CD4-positive, alpha-beta T cell (primary cell): ENCODE measurements at regions not wholly inside any gene's neighbourhood (a gene's known extent, or its start where the extent isn't known, plus 50 kb on each side); places are given as distances from the start of the nearest gene placed in this dataset.

Experiments
- ATAC-seq: fragments of 200-7000 bp; cut with Tn5 transposase; one replicate; pipeline ENCODE4 v1.10.0; 2022; ENCODE audit warnings: mild to moderate bottlenecking; ENCODE audit not compliant: poor library complexity
- CTCF ChIA-PET: fragments of 350-600 bp; sonication (Branson Sonifier 250); formaldehyde crosslinking; loops from one replicate; lab custom pipeline; 2021; ENCODE audit warnings: antibody characterized with exemption, inconsistent platforms; lab: Charles Lee
- POLR2A ChIA-PET: fragments of 350-600 bp; sonication (Branson Sonifier 250); formaldehyde crosslinking; loops from one replicate; lab custom pipeline; 2021; ENCODE audit warnings: antibody characterized with exemption, inconsistent platforms; lab: Charles Lee
- DNase-seq, 14 experiments: peaks; one replicate each; pipeline ENCODE4 v3.0.0-alpha.2; 2013 to 2020; ENCODE audit warnings: mixed read lengths in 2 of 14
- H3K27ac ChIP-seq, 2 donors: one replicate each; pipeline versions ENCODE4 v1.5.1 to v1.7.0; 2013; ENCODE audit warnings: low read length in 2 of 2, low read depth in 1 of 2, mild to moderate bottlenecking in 1 of 2
- H3K27me3 ChIP-seq, 2 experiments: 1 replicate in 1 of 2; 2 replicates in 1 of 2; pipeline versions ENCODE4 v1.6.1 to v1.7.0; 2013; ENCODE audit warnings: low read length in 2 of 2, control low read depth in 1 of 2, mild to moderate bottlenecking in 1 of 2, moderate library complexity in 1 of 2; ENCODE audit not compliant: insufficient read depth in 2 of 2, control insufficient read depth in 1 of 2
- H3K36me3 ChIP-seq: one replicate; pipeline ENCODE4 v1.6.1; 2013; ENCODE audit warnings: low read length, control low read depth; ENCODE audit not compliant: insufficient read depth
- H3K4me1 ChIP-seq: one replicate; pipeline ENCODE4 v1.6.1; 2013; ENCODE audit warnings: low read length, control low read depth; ENCODE audit not compliant: insufficient read depth
- H3K4me3 ChIP-seq: one replicate; pipeline ENCODE4 v1.5.1; 2013; ENCODE audit warnings: mild to moderate bottlenecking, low read length, moderate library complexity
- H3K9me3 ChIP-seq, 2 experiments: 1 replicate in 1 of 2; 2 replicates in 1 of 2; pipeline versions ENCODE4 v1.6.1 to v1.7.0; 2013; ENCODE audit warnings: low read length in 2 of 2, mild to moderate bottlenecking in 2 of 2, control low read depth in 1 of 2, moderate library complexity in 1 of 2; ENCODE audit not compliant: control insufficient read depth in 1 of 2, insufficient read depth in 1 of 2
- H3K27ac Mint-ChIP-seq: one replicate; pipeline ENCODE4 v1.8.0; 2020; ENCODE audit warnings: mixed read lengths
- H3K27me3 Mint-ChIP-seq: one replicate; pipeline ENCODE4 v1.8.0; 2021; ENCODE audit warnings: mixed read lengths
- H3K36me3 Mint-ChIP-seq: one replicate; pipeline ENCODE4 v1.8.0; 2021; ENCODE audit warnings: low read depth, mixed read lengths
- H3K4me1 Mint-ChIP-seq: one replicate; pipeline ENCODE4 v1.8.0; 2021; ENCODE audit warnings: low read depth, mixed read lengths
- H3K4me3 Mint-ChIP-seq: one replicate; pipeline ENCODE4 v1.8.0; 2020; ENCODE audit warnings: mild to moderate bottlenecking, mixed read lengths
- H3K9me3 Mint-ChIP-seq: one replicate; pipeline ENCODE4 v1.8.0; 2020; ENCODE audit warnings: mixed read lengths
- CTCF ChIP-seq: fragments of 200-600 bp; IDR thresholded peaks from one replicate; pipeline ENCODE4 v1.8.0; 2022; ENCODE audit warnings: antibody characterized with exemption, mild to moderate bottlenecking
- intact Hi-C, 2 experiments: fragments of 100-400 bp; cut with DNase I in 1 of 2; cut with micrococcal nuclease in 1 of 2; formaldehyde crosslinking; loops; one replicate each; pipeline versions ENCODE4 v1.15.1 to v1.9.0; 2023 to 2025; cut with DNase I, micrococcal nuclease

DNA sequence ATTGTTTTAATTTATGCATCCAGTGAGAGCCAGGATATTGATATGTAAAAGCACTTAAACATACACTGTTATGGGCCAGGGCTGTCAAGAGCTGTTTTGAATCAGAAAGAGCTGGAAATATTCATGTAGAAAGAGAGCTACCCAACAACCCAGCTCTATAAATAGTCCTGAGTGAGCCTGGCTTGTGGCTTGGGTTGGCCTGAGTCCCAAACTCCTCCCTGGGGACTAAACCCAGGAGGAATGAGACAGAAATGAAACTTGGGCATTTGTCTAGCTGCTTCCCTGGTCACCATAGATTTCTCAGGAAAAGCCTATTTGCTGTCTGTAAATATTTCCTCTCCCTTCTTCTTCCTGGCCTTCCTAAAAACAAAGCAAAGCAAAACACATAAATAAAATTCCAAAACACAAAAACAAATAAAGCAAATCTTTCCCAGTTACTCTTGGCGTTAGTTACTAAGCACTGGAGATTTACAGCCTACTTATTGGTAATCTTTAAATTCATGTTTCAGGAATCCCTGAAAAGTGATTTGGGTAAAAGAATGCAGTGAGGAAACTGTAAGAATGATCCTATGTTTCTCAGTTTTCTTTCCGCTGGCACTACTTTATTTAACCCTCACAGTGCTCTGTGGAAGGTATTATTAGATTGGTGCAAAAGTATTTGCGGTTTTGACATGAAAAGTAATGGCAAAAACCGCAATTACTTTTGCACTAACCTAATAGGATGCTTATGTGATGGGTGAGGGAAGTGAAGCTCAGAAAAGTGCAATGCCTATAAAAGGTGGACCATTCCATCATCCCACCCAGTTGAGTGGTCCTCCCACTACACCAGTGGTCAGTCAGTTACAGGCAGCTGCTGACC is 111.8 kb downstream of the CARTPT start:
- H3K9me3 ChIP-seq, result peaks cover 13 to 15% of the 10 kb centered on the region in 2 experiments
- H3K4me1 ChIP-seq, result no peaks in the 10 kb centered on the region
- Mint-ChIP-seq H3K4me1 (no peaks in the 10 kb centered on the region), H3K27me3 (peaks cover 5% of the 10 kb centered on the region), H3K9me3 (peaks cover 12% of the 10 kb centered on the region), H3K4me3 (no peak overlapping the region), H3K27ac (no peak overlapping the region), H3K36me3 (no peaks in the 10 kb centered on the region)
- H3K27ac ChIP-seq, result no peak overlapping the region
- H3K4me3 ChIP-seq, result no peak overlapping the region
- ATAC-seq (no peak), DNase-seq (no peak)
- intact Hi-C loops, result no loop called here
- TF ChIP-seq CTCF, result no peak
- POLR2A ChIA-PET, result no interaction called here
- H3K36me3 ChIP-seq, result no peaks in the 10 kb centered on the region
- H3K27me3 ChIP-seq, result peaks cover 0 to 8% of the 10 kb centered on the region in 2 experiments
- CTCF ChIA-PET, result no interaction called here

DNA sequence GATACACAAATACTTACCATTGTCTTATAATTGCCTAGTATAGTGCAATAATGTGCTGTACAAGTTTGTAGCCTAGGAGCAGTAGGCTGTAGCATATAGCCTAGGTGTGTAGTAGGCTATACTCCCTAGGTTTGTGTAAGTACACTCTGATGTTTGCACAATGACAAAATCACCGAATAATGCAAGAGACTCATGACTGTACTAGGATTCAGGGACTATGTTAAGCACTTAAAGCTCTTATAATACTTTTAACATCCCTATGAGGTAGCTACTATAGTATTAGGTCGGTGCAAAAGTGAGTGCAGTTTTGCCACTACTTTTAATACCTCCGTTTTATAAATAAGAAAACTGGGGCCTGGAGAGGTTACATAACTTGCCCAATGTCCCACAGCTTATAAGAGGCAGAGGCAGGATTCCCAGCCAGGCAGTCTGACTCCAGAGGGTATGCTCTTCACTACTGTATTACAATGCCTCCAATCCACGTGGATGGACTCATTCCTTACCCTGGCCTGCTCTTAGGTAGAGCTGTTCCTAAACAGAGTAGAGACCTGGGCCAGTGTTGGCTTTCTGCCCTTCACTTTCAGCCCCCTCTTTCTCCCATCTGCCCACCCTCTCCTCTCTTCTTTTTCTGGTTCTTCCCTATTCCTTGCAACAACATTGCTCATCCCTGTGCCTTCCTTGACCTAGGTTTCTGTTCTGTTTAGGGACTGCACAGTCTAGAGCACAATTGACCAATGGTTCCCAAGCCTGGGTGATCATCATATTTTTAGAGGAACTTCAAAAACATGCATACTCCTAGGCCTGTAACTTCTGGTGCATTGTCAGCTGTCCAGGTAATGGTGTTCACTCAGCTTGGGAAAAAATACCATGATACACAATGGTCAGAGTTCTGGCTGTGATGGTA is 114.0 kb downstream of the CARTPT start:
- POLR2A ChIA-PET, result no interaction called here
- ATAC-seq, result no peak
- H3K9me3 ChIP-seq, result peaks cover 0 to 1% of the 10 kb centered on the region in 2 experiments
- Mint-ChIP-seq H3K4me1 (no peaks in the 10 kb centered on the region), H3K4me3 (no peak overlapping the region), H3K36me3 (no peaks in the 10 kb centered on the region), H3K9me3 (peaks cover 6% of the 10 kb centered on the region), H3K27ac (no peak overlapping the region), H3K27me3 (peaks cover 5% of the 10 kb centered on the region)
- CTCF ChIA-PET, result no interaction called here
- DNase-seq, result no peak
- H3K4me1 ChIP-seq, result no peaks in the 10 kb centered on the region
- TF ChIP-seq CTCF, result no peak
- no peak overlapping the region for H3K4me3 ChIP-seq
- intact Hi-C loops, result no loop called here
- H3K36me3 ChIP-seq, result no peaks in the 10 kb centered on the region
- no peaks in the 10 kb centered on the region for H3K27me3 ChIP-seq
- H3K27ac ChIP-seq, result no peak overlapping the region

- no peaks in the 10 kb centered on the region for H3K4me1 Mint-ChIP-seq
- CTCF ChIA-PET, result no interaction called here
- H3K27ac ChIP-seq, result no peak overlapping the region
These were observed 115.5 kb downstream of the CARTPT start for GRCh38 chr5:71834601-71835000.

More at GRCh38 chr5:71834601-71835000, 115.5 kb downstream of the CARTPT start:
- Mint-ChIP-seq H3K27ac (no peak overlapping the region), H3K27me3 (peaks cover 5% of the 10 kb centered on the region), H3K4me3 (no peak overlapping the region), H3K36me3 (no peaks in the 10 kb centered on the region), H3K9me3 (no peaks in the 10 kb centered on the region)
- no peaks in the 10 kb centered on the region for H3K9me3 ChIP-seq
- H3K36me3 ChIP-seq, result no peaks in the 10 kb centered on the region
- no peaks in the 10 kb centered on the region for H3K4me1 ChIP-seq
- no peak for TF ChIP-seq CTCF
- H3K4me3 ChIP-seq, result no peak overlapping the region
- no peaks in the 10 kb centered on the region for H3K27me3 ChIP-seq
- ATAC-seq (no peak), DNase-seq (no peak)
- POLR2A ChIA-PET, result no interaction called here
- intact Hi-C loops, result no loop called here
